ENCODE measurements at regions not wholly inside any gene's neighbourhood (a gene's known extent, or its start where the extent isn't known, plus 50 kb on each side); places are given as distances from the start of the nearest gene placed in this dataset.

- H3K4me3 ChIP-seq (ENCODE audit: insufficient read depth, low read depth, low read length) = no peak overlapping the region
- no peaks in the 10 kb centered on the region for H3K27me3 ChIP-seq (ENCODE audit: control insufficient read depth, insufficient read depth, low read length)
- no peak for DNase-seq
- no peaks in the 10 kb centered on the region for H3K36me3 ChIP-seq (replicated peaks; ENCODE audit: control insufficient read depth, insufficient read depth, low read length)
Observed at GRCh38 chr13:107884564-107884963, 330.8 kb downstream of the LIG4 start.

DNA sequence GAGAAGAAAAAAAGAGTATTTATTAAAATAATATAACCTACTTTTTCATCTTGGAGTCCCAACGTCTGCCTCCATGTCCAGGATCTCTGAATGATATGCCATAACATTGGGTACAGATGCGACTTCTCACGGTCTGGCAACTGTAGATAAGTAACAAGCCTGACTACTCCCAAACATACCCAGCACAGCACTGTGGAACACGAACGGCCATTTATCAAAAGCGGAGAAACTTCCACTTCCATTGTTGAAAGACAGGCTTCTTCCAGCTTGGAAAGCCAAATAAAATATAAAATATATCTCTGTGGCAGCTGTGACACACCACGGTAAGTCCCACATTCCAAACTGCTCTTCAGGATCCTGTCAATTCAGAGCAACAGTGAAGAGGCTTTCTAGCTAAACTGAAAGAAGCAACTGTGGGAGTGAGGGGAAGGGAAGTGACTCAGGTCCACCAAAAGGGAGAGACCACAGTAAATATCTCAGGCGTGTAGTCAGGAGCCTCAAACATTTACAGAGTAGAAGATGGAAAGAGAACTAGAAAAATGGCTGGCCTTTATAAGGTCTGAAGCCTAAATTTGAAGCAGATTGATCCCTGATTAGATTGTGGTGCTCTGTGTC lies 331.7 kb downstream of the LIG4 start:
- H3K4me3 ChIP-seq (ENCODE audit: insufficient read depth, low read depth, low read length) = no peak overlapping the region
- no peaks in the 10 kb centered on the region for H3K36me3 ChIP-seq (replicated peaks; ENCODE audit: control insufficient read depth, insufficient read depth, low read length)
- H3K27me3 ChIP-seq (ENCODE audit: control insufficient read depth, insufficient read depth, low read length) = no peaks in the 10 kb centered on the region
- DNase-seq = no peak

DNA sequence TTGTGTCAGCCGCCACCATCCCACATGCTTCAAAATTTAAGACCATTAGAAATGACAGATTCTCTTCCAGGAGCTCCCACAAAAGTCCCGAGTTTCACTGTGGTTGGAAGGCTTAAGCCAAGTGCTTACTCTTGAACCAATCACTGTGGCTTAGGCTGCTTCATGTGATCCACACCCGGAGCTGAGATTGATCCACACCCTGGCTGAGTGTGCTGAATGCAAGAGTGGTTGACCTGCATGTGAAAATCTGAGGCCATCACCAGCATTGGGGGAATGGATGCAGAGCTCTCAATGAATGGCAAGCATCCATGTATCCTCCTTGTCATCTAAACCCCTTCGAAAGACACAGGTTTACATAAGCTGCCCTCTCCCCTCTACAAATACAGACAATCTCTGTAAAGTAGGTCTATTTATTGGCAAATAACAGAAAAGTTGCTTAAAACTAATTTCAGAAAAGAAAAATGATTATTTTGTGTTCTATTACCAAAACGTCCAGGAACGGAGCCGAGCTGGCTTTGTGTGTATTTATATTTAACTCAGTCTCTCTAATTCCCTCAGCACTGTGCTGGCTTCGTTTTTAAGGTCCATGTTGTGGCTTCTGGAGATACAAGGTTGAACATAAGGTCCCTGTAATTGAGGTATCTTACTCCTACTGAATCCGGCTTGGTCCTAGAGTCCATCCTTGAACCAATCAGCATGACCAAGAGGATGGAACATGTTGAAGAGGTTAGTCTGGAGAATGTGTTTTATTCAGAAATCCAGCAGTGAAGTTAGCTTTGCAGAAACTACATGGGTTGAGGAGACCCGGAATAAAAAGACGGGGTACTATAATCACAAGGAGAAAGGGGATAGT lies 332.4 kb downstream of the LIG4 start:
- no peak overlapping the region for H3K4me3 ChIP-seq (ENCODE audit: insufficient read depth, low read depth, low read length)
- DNase-seq = no peak
- no peaks in the 10 kb centered on the region for H3K27me3 ChIP-seq (ENCODE audit: control insufficient read depth, insufficient read depth, low read length)

GRCh38 chr13:107881362-107881761 lies 334.0 kb downstream of the LIG4 start:
- no peak for DNase-seq
- Histone ChIP-seq H3K27me3 (ENCODE audit: control insufficient read depth, insufficient read depth, low read length) (no peaks in the 10 kb centered on the region), H3K36me3 (replicated peaks; ENCODE audit: control insufficient read depth, insufficient read depth, low read length) (no peaks in the 10 kb centered on the region), H3K4me3 (ENCODE audit: insufficient read depth, low read depth, low read length) (no peak overlapping the region)

More for the DNA sequence above, 332.4 kb downstream of the LIG4 start:
- H3K36me3 ChIP-seq (replicated peaks; ENCODE audit: control insufficient read depth, insufficient read depth, low read length) = no peaks in the 10 kb centered on the region

DNA sequence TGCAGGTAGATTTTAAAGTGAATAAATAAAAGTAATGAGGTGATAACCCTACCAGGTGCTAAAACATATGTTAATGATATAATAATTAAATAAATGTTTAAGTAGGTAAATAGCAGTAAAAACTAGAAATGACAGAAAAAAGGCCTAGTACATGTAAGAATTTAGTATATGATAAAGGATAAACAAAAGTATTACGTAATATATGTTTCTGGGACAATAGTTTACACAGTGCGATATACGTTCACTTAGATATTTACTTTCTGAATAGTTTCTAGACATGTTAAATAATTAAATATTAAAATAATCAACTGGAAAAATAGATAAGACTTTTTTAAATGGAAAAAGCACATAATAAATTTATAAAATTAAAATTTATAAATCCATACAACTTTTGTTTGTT lies 340.9 kb downstream of the LIG4 start:
- no peaks in the 10 kb centered on the region for H3K36me3 ChIP-seq (replicated peaks; ENCODE audit: control insufficient read depth, insufficient read depth, low read length)
- DNase-seq = no peak

GRCh38 chr13:107873926-107874325 lies 341.4 kb downstream of the LIG4 start:
- Histone ChIP-seq H3K27me3 (ENCODE audit: control insufficient read depth, insufficient read depth, low read length) (peaks cover 10% of the 10 kb centered on the region), H3K36me3 (replicated peaks; ENCODE audit: control insufficient read depth, insufficient read depth, low read length) (no peaks in the 10 kb centered on the region), H3K4me3 (ENCODE audit: insufficient read depth, low read depth, low read length) (no peak overlapping the region)
- no peak for DNase-seq

More for the DNA sequence above, 340.9 kb downstream of the LIG4 start:
- Histone ChIP-seq H3K27me3 (ENCODE audit: control insufficient read depth, insufficient read depth, low read length) (peaks cover 5% of the 10 kb centered on the region), H3K4me3 (ENCODE audit: insufficient read depth, low read depth, low read length) (no peak overlapping the region)

GRCh38 chr13:107870400-107870799 lies 344.9 kb downstream of the LIG4 start:
- no peak overlapping the region for H3K4me3 ChIP-seq (ENCODE audit: insufficient read depth, low read depth, low read length)
- H3K27me3 ChIP-seq (ENCODE audit: control insufficient read depth, insufficient read depth, low read length) = peaks cover 41% of the 10 kb centered on the region
- DNase-seq = no peak
- no peaks in the 10 kb centered on the region for H3K36me3 ChIP-seq (replicated peaks; ENCODE audit: control insufficient read depth, insufficient read depth, low read length)

DNA sequence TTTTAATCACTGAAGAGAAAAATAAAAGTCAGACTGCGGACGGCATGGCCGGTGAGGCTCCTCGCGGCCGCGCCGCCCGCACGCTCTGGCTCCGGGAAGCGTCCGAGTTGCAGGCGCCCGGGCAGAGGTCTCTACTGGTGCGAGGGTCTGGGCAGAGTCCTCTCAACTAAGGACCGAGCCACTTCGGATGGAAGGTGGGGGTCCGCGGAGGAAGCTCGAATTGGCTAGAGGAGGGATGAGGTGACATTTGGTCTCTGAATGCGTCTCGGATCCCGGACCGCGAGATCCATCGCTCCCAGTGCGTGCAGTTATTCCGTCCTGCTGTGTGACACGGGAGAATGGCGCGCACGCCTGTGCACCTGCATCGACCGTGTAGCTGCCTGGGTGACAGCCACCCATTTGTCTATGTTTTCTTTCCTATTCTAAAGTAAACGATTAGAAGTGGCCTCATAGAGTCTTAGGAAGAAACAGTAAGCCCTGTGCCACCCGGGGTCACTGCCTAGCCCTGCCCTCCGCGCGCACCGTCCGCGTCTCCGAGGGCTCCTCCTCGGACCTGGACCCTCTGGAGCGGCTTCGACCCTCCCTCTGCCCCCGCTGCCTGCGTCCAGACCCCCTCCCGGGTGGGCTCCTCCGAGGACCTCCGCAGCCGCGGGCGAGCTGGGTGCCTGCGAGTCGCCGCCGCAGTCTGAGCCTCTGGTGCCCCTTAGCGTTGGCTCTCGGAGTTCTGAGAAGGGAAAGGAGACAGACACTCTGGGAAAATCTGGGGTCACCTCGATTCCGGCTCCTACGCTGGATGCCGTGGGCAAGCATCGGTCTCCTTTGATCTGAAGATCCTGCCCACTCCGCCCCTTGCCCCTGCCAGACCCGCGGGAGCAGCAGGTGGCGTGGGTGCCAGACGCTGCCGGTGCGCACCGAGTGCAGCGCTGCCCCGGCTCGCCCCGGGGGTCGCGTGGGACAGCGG lies 347.4 kb downstream of the LIG4 start:
- DNase-seq = peak; percentile 81
- H3K36me3 ChIP-seq (replicated peaks; ENCODE audit: control insufficient read depth, insufficient read depth, low read length) = no peaks in the 10 kb centered on the region
- peaks cover 48% of the 10 kb centered on the region for H3K27me3 ChIP-seq (ENCODE audit: control insufficient read depth, insufficient read depth, low read length)
- H3K4me3 ChIP-seq (ENCODE audit: insufficient read depth, low read depth, low read length) = peak overlapping the region; percentile 74

GRCh38 chr13:107866941-107867623 lies 348.3 kb downstream of the LIG4 start:
- H3K36me3 ChIP-seq (replicated peaks; ENCODE audit: control insufficient read depth, insufficient read depth, low read length) = no peaks in the 10 kb centered on the region
- H3K27me3 ChIP-seq (ENCODE audit: control insufficient read depth, insufficient read depth, low read length) = peaks cover 48% of the 10 kb centered on the region
- H3K4me3 ChIP-seq (ENCODE audit: insufficient read depth, low read depth, low read length) = peak overlapping the region; percentile 74
- DNase-seq = peak; percentile 79

DNA sequence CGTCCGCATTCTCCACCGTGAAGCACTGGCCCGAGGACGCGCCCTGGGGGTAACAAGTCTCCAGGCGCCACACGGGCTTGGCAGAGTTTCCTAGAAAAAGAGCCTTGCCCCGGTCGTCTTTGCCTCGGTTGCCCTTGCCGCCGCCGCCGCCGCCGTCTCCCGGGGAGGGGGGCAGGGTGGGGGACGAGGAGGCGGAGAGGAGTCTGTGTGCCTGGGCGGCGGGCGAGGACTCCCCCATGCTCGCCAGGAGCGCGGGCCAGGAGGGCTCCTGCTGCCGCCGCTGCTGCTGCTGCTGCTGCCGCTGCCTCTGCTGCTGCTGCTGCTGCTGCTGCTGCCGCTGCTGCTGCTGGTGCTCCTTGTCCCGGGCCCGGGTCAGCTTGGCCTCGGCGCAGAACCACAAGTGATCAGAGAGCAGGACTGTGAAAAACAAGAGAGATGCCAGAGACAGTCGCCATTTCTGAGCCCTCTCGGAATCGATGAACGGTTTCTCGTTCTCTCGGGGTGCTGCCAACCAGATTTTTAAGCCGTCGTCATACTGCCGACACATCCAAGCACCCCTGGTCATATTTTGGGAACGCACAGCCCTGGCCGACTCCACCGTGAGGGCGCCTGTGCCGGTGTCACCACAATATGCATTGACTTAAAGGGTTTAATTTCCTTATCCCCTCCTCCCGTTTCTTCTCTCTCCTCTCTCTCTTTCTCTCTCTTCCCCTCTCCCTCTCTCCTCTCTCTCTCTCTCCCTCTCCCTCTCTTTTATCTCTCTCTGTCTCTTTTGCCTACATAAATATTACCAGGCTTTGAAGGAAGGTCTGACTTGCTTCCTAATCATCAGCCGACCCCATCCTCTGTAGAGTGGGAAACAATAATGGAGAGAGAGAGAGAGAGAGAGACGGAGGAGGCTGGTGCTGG lies 349.1 kb downstream of the LIG4 start:
- Histone ChIP-seq H3K4me3 (ENCODE audit: insufficient read depth, low read depth, low read length) (peak overlapping the region; percentile 74), H3K27me3 (ENCODE audit: control insufficient read depth, insufficient read depth, low read length) (peaks cover 48% of the 10 kb centered on the region), H3K36me3 (replicated peaks; ENCODE audit: control insufficient read depth, insufficient read depth, low read length) (no peaks in the 10 kb centered on the region)
- DNase-seq = peak; percentile 66

- Histone ChIP-seq H3K36me3 (replicated peaks; ENCODE audit: control insufficient read depth, insufficient read depth, low read length) (no peaks in the 10 kb centered on the region), H3K4me3 (ENCODE audit: insufficient read depth, low read depth, low read length) (peak overlapping the region; percentile 74), H3K27me3 (ENCODE audit: control insufficient read depth, insufficient read depth, low read length) (peaks cover 48% of the 10 kb centered on the region)
- peak; percentile 19 for DNase-seq
Observed at GRCh38 chr13:107865643-107866031, 349.7 kb downstream of the LIG4 start.

GRCh38 chr13:107865318-107865575 lies 350.1 kb downstream of the LIG4 start:
- no peak for DNase-seq
- Histone ChIP-seq H3K4me3 (ENCODE audit: insufficient read depth, low read depth, low read length) (no peak overlapping the region; the same call in 1 of the 2 replicates), H3K27me3 (ENCODE audit: control insufficient read depth, insufficient read depth, low read length) (peaks cover 48% of the 10 kb centered on the region)

GRCh38 chr13:107864543-107865317 lies 350.6 kb downstream of the LIG4 start:
- Histone ChIP-seq H3K36me3 (replicated peaks; ENCODE audit: control insufficient read depth, insufficient read depth, low read length) (no peaks in the 10 kb centered on the region), H3K27me3 (ENCODE audit: control insufficient read depth, insufficient read depth, low read length) (peaks cover 45% of the 10 kb centered on the region), H3K4me3 (ENCODE audit: insufficient read depth, low read depth, low read length) (no peak overlapping the region)
- DNase-seq = peak; percentile 57

More at GRCh38 chr13:107865318-107865575, 350.1 kb downstream of the LIG4 start:
- H3K36me3 ChIP-seq (replicated peaks; ENCODE audit: control insufficient read depth, insufficient read depth, low read length) = no peaks in the 10 kb centered on the region

Measured in H7 (cell line).